ENCODE measurements at regions not wholly inside any gene's neighbourhood (a gene's known extent, or its start where the extent isn't known, plus 50 kb on each side); places are given as distances from the start of the nearest gene placed in this dataset.

- TF ChIP-seq ZFP3 (CRISPR knock-in tag; IDR thresholded peaks at IDR 0.05) (no peak), PATZ1 (CRISPR knock-in tag; IDR thresholded peaks at IDR 0.05; ENCODE audit: borderline replicate concordance) (no peak), CSRNP3 (CRISPR knock-in tag; IDR thresholded peaks at IDR 0.05) (no peak), ARNTL (CRISPR knock-in tag; IDR thresholded peaks at IDR 0.05; ENCODE audit: borderline replicate concordance, low read depth) (no peak), OSR1 (CRISPR knock-in tag; IDR thresholded peaks at IDR 0.05) (no peak), TSHZ2 (CRISPR knock-in tag; IDR thresholded peaks at IDR 0.05) (no peak), PPARA (CRISPR knock-in tag; IDR thresholded peaks at IDR 0.05; ENCODE audit: borderline replicate concordance) (no peak), TOX (CRISPR knock-in tag; IDR thresholded peaks at IDR 0.05; ENCODE audit: borderline replicate concordance) (no peak)
These were observed 141.8 kb upstream of the KCNE2 start for GRCh38 chr21:34222031-34222335.

Data from SK-N-SH treated with all-trans-retinoic acid at 6 μM for 48 hours (cell line).